Calu3 (cell line): ENCODE measurements at regions not wholly inside any gene's neighbourhood (a gene's known extent, or its start where the extent isn't known, plus 50 kb on each side); places are given as distances from the start of the nearest gene placed in this dataset.

ENCODE experiments used
- BruUV-seq: library from RNA; stranded (reverse); fragments of 400-500 nt; replicated peaks from 2 replicates; lab custom pipeline; 2021; lab: Mats Ljungman, UMichigan
- CTCF ChIA-PET: fragments of 300-600 bp; sonication (Branson Sonifier 250); formaldehyde crosslinking; loops from one replicate; lab custom pipeline; 2022; ENCODE audit warnings: antibody characterized with exemption; lab: Charles Lee
- DNase-seq: peaks from one replicate; pipeline ENCODE4 v3.0.0; 2022
- H3K27ac Mint-ChIP-seq: one replicate; pipeline ENCODE4 v1.8.0; 2022; ENCODE audit warnings: mixed read lengths; ENCODE audit not compliant: unreplicated experiment
- H3K27me3 Mint-ChIP-seq: one replicate; pipeline ENCODE4 v1.8.0; 2022; ENCODE audit warnings: mixed read lengths; ENCODE audit not compliant: unreplicated experiment
- H3K36me3 Mint-ChIP-seq: one replicate; pipeline ENCODE4 v1.8.0; 2022; ENCODE audit warnings: mild to moderate bottlenecking, moderate library complexity, mixed read lengths; ENCODE audit not compliant: insufficient read depth, unreplicated experiment
- H3K4me1 Mint-ChIP-seq: one replicate; pipeline ENCODE4 v1.8.0; 2022; ENCODE audit warnings: mild to moderate bottlenecking, low read depth, mixed read lengths; ENCODE audit not compliant: unreplicated experiment
- H3K4me3 Mint-ChIP-seq: one replicate; pipeline ENCODE4 v1.8.0; 2022; ENCODE audit warnings: mild to moderate bottlenecking, low read depth, moderate library complexity, mixed read lengths; ENCODE audit not compliant: unreplicated experiment
- H3K9me3 Mint-ChIP-seq: one replicate; pipeline ENCODE4 v1.8.0; 2022; ENCODE audit warnings: low read depth, mixed read lengths; ENCODE audit not compliant: unreplicated experiment
- intact Hi-C: fragments of 100-400 bp; cut with micrococcal nuclease; formaldehyde crosslinking; loops from one replicate; pipeline ENCODE4 v1.10.0; 2022; ENCODE audit not compliant: unreplicated experiment
- TF ChIP-seq, protein P1 (sequence below): fragments of 200-600 bp; IDR thresholded peaks from one replicate; pipeline ENCODE4 v1.8.0; 2022; ENCODE audit warnings: antibody characterized with exemption; ENCODE audit not compliant: unreplicated experiment

DNA sequence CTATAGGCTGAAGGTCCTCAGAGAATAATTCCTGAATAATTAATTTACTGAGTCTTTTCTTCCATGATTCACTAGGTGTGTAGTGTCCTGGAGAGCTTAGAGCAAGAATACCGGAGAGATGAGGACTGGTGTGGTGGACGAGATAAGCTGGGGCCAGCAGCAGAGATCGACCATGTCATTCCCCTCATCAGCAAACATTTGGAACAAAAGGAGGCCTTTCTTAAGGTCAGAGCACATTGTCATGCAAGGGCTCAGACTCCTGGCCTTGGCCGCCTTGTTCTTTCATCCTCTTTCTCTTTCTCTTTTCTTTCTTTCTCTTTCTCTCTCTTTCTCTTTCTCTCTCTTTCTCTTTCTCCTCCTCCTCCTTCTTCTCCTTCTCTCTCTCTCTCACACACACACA, 291.4 kb upstream of the UMPS start:
- CTCF ChIA-PET, result no interaction called here
- no peak overlapping the region for H3K27ac Mint-ChIP-seq
- no TSS peak for BruUV-seq
- no peak overlapping the region for H3K4me3 Mint-ChIP-seq
- TF ChIP-seq, protein P1, sequence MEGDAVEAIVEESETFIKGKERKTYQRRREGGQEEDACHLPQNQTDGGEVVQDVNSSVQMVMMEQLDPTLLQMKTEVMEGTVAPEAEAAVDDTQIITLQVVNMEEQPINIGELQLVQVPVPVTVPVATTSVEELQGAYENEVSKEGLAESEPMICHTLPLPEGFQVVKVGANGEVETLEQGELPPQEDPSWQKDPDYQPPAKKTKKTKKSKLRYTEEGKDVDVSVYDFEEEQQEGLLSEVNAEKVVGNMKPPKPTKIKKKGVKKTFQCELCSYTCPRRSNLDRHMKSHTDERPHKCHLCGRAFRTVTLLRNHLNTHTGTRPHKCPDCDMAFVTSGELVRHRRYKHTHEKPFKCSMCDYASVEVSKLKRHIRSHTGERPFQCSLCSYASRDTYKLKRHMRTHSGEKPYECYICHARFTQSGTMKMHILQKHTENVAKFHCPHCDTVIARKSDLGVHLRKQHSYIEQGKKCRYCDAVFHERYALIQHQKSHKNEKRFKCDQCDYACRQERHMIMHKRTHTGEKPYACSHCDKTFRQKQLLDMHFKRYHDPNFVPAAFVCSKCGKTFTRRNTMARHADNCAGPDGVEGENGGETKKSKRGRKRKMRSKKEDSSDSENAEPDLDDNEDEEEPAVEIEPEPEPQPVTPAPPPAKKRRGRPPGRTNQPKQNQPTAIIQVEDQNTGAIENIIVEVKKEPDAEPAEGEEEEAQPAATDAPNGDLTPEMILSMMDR, result no peak
- H3K36me3 Mint-ChIP-seq, result no peaks in the 10 kb centered on the region
- no peaks in the 10 kb centered on the region for H3K4me1 Mint-ChIP-seq
- DNase-seq, result no peak
- intact Hi-C loops, result no loop called here
- H3K27me3 Mint-ChIP-seq, result peaks cover 51% of the 10 kb centered on the region
- H3K9me3 Mint-ChIP-seq, result no peaks in the 10 kb centered on the region

DNA sequence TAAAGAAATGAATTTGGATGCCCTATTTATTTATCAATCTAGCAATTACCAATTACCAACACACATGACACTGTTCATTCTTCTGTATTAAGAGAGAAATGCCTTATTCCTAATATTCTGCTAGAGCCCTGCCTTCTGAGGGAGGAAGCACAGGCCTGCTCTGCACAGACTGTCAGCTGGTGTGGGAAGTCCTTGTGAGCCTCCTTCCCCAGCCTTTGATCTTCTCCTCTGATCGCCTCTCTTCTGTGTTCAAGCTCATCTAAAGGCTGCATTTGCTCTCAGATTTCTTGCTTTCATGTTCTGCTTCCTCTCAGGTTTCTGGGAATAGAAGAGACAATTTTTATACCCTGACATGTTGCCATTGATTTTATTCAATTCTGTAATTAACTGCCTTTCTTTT, 290.6 kb upstream of the UMPS start:
- H3K36me3 Mint-ChIP-seq, result no peaks in the 10 kb centered on the region
- CTCF ChIA-PET, result no interaction called here
- no peaks in the 10 kb centered on the region for H3K9me3 Mint-ChIP-seq
- peaks cover 59% of the 10 kb centered on the region for H3K27me3 Mint-ChIP-seq
- no TSS peak for BruUV-seq
- no peak overlapping the region for H3K4me3 Mint-ChIP-seq
- TF ChIP-seq, protein P1, result no peak
- intact Hi-C loops, result no loop called here
- no peak overlapping the region for H3K27ac Mint-ChIP-seq
- H3K4me1 Mint-ChIP-seq, result no peaks in the 10 kb centered on the region
- DNase-seq, result no peak

- no peak overlapping the region for H3K27ac Mint-ChIP-seq
- no peaks in the 10 kb centered on the region for H3K36me3 Mint-ChIP-seq
- no peaks in the 10 kb centered on the region for H3K4me1 Mint-ChIP-seq
- CTCF ChIA-PET, result no interaction called here
- TF ChIP-seq, protein P1, result no peak
- H3K4me3 Mint-ChIP-seq, result no peak overlapping the region
- no TSS peak for BruUV-seq
- peaks cover 71% of the 10 kb centered on the region for H3K27me3 Mint-ChIP-seq
- H3K9me3 Mint-ChIP-seq, result no peaks in the 10 kb centered on the region
- DNase-seq, result no peak
- intact Hi-C loops, result no loop called here
Measured at GRCh38 chr3:124441766-124442165, 288.5 kb upstream of the UMPS start.

GRCh38 chr3:124442463-124442862, 287.8 kb upstream of the UMPS start:
- BruUV-seq, result no TSS peak
- CTCF ChIA-PET, result no interaction called here
- Mint-ChIP-seq H3K36me3 (no peaks in the 10 kb centered on the region), H3K4me1 (no peaks in the 10 kb centered on the region), H3K27ac (no peak overlapping the region), H3K27me3 (peaks cover 78% of the 10 kb centered on the region), H3K9me3 (no peaks in the 10 kb centered on the region), H3K4me3 (no peak overlapping the region)
- intact Hi-C loops, result no loop called here
- TF ChIP-seq, protein P1, result no peak
- no peak for DNase-seq
